ENCODE measurements at regions not wholly inside any gene's neighbourhood (a gene's known extent, or its start where the extent isn't known, plus 50 kb on each side); places are given as distances from the start of the nearest gene placed in this dataset.

- Histone ChIP-seq H3K27me3 (replicated peaks; ENCODE audit: insufficient read depth) (no peaks in the 10 kb centered on the region), H3K36me3 (no peaks in the 10 kb centered on the region), H3K4me3 (no peak overlapping the region), H3K27ac (no peak overlapping the region), H3K4me1 (replicated peaks) (no peaks in the 10 kb centered on the region), H3K9me3 (no peaks in the 10 kb centered on the region)
- no peak for TF ChIP-seq POLR2A (IDR thresholded peaks at IDR 0.05)
- no peak for TF ChIP-seq CTCF (IDR thresholded peaks at IDR 0.05)
- no peak for TF ChIP-seq POLR2AphosphoS5 (IDR thresholded peaks at IDR 0.05)
- intact Hi-C loops (cut with DNase I), result loop anchor here (10.0 kb wide), 1 partner anchor 832 kb away; no protein-coding TSS in a partner anchor
- DNase-seq (ENCODE audit: low spot score), result no peak
Observed at GRCh38 chr2:225893151-225893550, 493.6 kb downstream of the NYAP2 start.

- Histone ChIP-seq H3K36me3 (no peaks in the 10 kb centered on the region), H3K9me3 (no peaks in the 10 kb centered on the region), H3K27ac (no peak overlapping the region), H3K27me3 (replicated peaks; ENCODE audit: insufficient read depth) (no peaks in the 10 kb centered on the region), H3K4me3 (no peak overlapping the region), H3K4me1 (replicated peaks) (no peaks in the 10 kb centered on the region)
- WGBS, result 87% methylated on average over 1 of the region's 1 CpG
- no peak for DNase-seq (ENCODE audit: low spot score)
- intact Hi-C loops (cut with DNase I), result loop anchor here (10.0 kb wide), 1 partner anchor 833 kb away; no protein-coding TSS in a partner anchor
- no peak for TF ChIP-seq CTCF (IDR thresholded peaks at IDR 0.05)
Observed at GRCh38 chr2:225891771-225892170, 492.3 kb downstream of the NYAP2 start.

- H3K4me1 ChIP-seq (replicated peaks), result no peaks in the 10 kb centered on the region
- intact Hi-C loops (cut with DNase I), result loop anchor here (10.0 kb wide), 1 partner anchor 834 kb away; no protein-coding TSS in a partner anchor
- TF ChIP-seq POLR2A (IDR thresholded peaks at IDR 0.05) (no peak), POLR2AphosphoS5 (IDR thresholded peaks at IDR 0.05) (no peak), CTCF (IDR thresholded peaks at IDR 0.05) (no peak)
- no peak overlapping the region for H3K27ac ChIP-seq
- no peak overlapping the region for H3K4me3 ChIP-seq
- no peaks in the 10 kb centered on the region for H3K36me3 ChIP-seq
- 96% methylated on average over 2 of the region's 2 CpGs for WGBS
- no peaks in the 10 kb centered on the region for H3K27me3 ChIP-seq (replicated peaks; ENCODE audit: insufficient read depth)
- H3K9me3 ChIP-seq, result no peaks in the 10 kb centered on the region
- no peak for DNase-seq (ENCODE audit: low spot score)
Observed at GRCh38 chr2:225891013-225891412, 491.5 kb downstream of the NYAP2 start.

DNA sequence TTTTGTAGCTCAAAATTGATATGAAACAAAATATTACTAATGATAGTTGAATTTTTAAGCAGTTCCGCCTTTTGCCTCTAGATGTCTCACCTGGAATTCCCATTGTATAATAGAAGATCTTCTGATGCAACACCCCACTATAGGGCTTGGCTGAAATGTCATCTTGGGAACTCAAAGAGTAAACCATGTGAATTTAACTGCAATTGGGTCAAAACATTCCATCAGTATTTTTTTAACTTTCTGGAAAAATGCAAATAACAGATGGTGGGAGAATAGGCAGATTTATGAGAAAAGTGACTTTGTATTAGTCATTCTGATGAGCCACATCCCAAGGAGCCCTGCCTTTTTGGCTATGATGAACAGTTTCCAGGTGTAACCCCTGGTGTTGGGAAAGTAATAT lies 489.9 kb downstream of the NYAP2 start:
- intact Hi-C loops (cut with DNase I), result loop anchor here (2.0 to 10.0 kb wide), 3 partner anchors 215 to 1095 kb away; no protein-coding TSS in a partner anchor
- no peaks in the 10 kb centered on the region for H3K27me3 ChIP-seq (replicated peaks; ENCODE audit: insufficient read depth)
- H3K9me3 ChIP-seq, result no peaks in the 10 kb centered on the region
- H3K4me3 ChIP-seq, result no peak overlapping the region
- H3K36me3 ChIP-seq, result no peaks in the 10 kb centered on the region
- DNase-seq (ENCODE audit: low spot score), result peak; percentile 13
- H3K27ac ChIP-seq, result no peak overlapping the region
- H3K4me1 ChIP-seq (replicated peaks), result no peaks in the 10 kb centered on the region
- no peak for TF ChIP-seq POLR2A (IDR thresholded peaks at IDR 0.05)
- peak in 3 of 4 experiments; percentile 56 to 86 (median 83) for TF ChIP-seq CTCF (IDR thresholded peaks at IDR 0.05)
- TF ChIP-seq POLR2AphosphoS5 (IDR thresholded peaks at IDR 0.05), result peak; percentile 16
- WGBS, result 13% methylated on average over 1 of the region's 1 CpG

- Histone ChIP-seq H3K9me3 (no peaks in the 10 kb centered on the region), H3K27me3 (replicated peaks; ENCODE audit: insufficient read depth) (no peaks in the 10 kb centered on the region), H3K36me3 (no peaks in the 10 kb centered on the region), H3K4me1 (replicated peaks) (no peaks in the 10 kb centered on the region), H3K4me3 (no peak overlapping the region), H3K27ac (no peak overlapping the region)
- no peak for TF ChIP-seq POLR2AphosphoS5 (IDR thresholded peaks at IDR 0.05)
- no peak for TF ChIP-seq POLR2A (IDR thresholded peaks at IDR 0.05)
- no peak for TF ChIP-seq CTCF (IDR thresholded peaks at IDR 0.05)
- 69% methylated on average over 5 of the region's 5 CpGs for WGBS
- intact Hi-C loops (cut with DNase I), result no loop called here
- DNase-seq (ENCODE audit: low spot score), result no peak
Observed at GRCh38 chr2:225867071-225867470, 467.6 kb downstream of the NYAP2 start.
